LNCAP (cell line): ENCODE measurements at regions not wholly inside any gene's neighbourhood (a gene's known extent, or its start where the extent isn't known, plus 50 kb on each side); places are given as distances from the start of the nearest gene placed in this dataset.

Experiments used
- CTCF ChIP-seq: fragments of 450-650 bp; IDR thresholded peaks from 2 replicates; pipeline ENCODE4 v1.5.1; 2017; ENCODE audit warnings: mild to moderate bottlenecking

- TF ChIP-seq CTCF = no peak
Measured at GRCh38 chr16:7938175-7938574, 605.5 kb downstream of the RBFOX1 start.

GRCh38 chr16:7921345-7921744 is 588.7 kb downstream of the RBFOX1 start:
- TF ChIP-seq CTCF = no peak

GRCh38 chr16:7919782-7920181 is 587.1 kb downstream of the RBFOX1 start:
- TF ChIP-seq CTCF = no peak

- no peak for TF ChIP-seq CTCF
Measured at GRCh38 chr16:7914748-7915147, 582.1 kb downstream of the RBFOX1 start.

- TF ChIP-seq CTCF = no peak
Measured at GRCh38 chr16:7912132-7912531, 579.5 kb downstream of the RBFOX1 start.

GRCh38 chr16:7910116-7910515 is 577.5 kb downstream of the RBFOX1 start:
- no peak for TF ChIP-seq CTCF

GRCh38 chr16:7888411-7888810 is 555.8 kb downstream of the RBFOX1 start:
- TF ChIP-seq CTCF = no peak

- no peak for TF ChIP-seq CTCF
Measured at GRCh38 chr16:7887316-7887715, 554.7 kb downstream of the RBFOX1 start.
